IMR-90 (cell line): ENCODE measurements at regions not wholly inside any gene's neighbourhood (a gene's known extent, or its start where the extent isn't known, plus 50 kb on each side); places are given as distances from the start of the nearest gene placed in this dataset.

Experiments used
- ATAC-seq: fragments of 200-7000 bp; cut with Tn5 transposase; 2 replicates; pipeline ENCODE4 v1.9.1; 2020; ENCODE audit warnings: low read depth, mild to moderate bottlenecking, moderate library complexity
- BruUV-seq: library from RNA; stranded (reverse); fragments of 400-500 nt; replicated peaks from 2 replicates; lab custom pipeline; 2021; lab: Mats Ljungman, UMichigan
- CTCF ChIA-PET: fragments of 300-600 bp; formaldehyde crosslinking; extraction: SDS; loops from one replicate; lab custom pipeline; 2021; ENCODE audit warnings: antibody characterized with exemption; lab: Yijun Ruan, JAX
- POLR2A ChIA-PET: fragments of 300-600 bp; sonication (Branson Sonifier 250); formaldehyde crosslinking; loops from one replicate; lab custom pipeline; 2022; ENCODE audit warnings: antibody characterized with exemption; ENCODE audit not compliant: unreplicated experiment; lab: Charles Lee
- DNase-seq: peaks from one replicate; pipeline ENCODE4 v3.0.0; 2013
- H2AFZ ChIP-seq: replicated peaks from 2 replicates; pipeline ENCODE3; 2013; ENCODE audit warnings: low read length, mild to moderate bottlenecking; ENCODE audit not compliant: poor library complexity
- H2AK5ac ChIP-seq: 2 replicates; pipeline ENCODE4 v1.6.1; 2013; ENCODE audit warnings: low read depth, low read length, inconsistent platforms
- H2AK9ac ChIP-seq: replicated peaks from 2 replicates; pipeline ENCODE3; 2013; ENCODE audit warnings: mild to moderate bottlenecking, low read depth, low read length, moderate library complexity; ENCODE audit not compliant: poor library complexity
- H2BK120ac ChIP-seq: 2 replicates; pipeline ENCODE4 v1.6.1; 2013; ENCODE audit warnings: low read depth, low read length, inconsistent platforms
- H2BK15ac ChIP-seq: 3 replicates; pipeline ENCODE4 v1.6.1; 2013; ENCODE audit warnings: low read depth, low read length, inconsistent platforms
- H2BK20ac ChIP-seq: 2 replicates; pipeline ENCODE4 v1.6.1; 2013; ENCODE audit warnings: low read depth, mild to moderate bottlenecking, inconsistent platforms, low read length, moderate library complexity
- H2BK5ac ChIP-seq: 2 replicates; pipeline ENCODE4 v1.6.1; 2013; ENCODE audit warnings: mild to moderate bottlenecking, low read depth, low read length, inconsistent platforms; ENCODE audit not compliant: poor library complexity, severe bottlenecking
- H3K14ac ChIP-seq: replicated peaks from 2 replicates; pipeline ENCODE4 v1.6.1; 2013; ENCODE audit warnings: low read depth, low read length, inconsistent platforms
- H3K18ac ChIP-seq: 2 replicates; pipeline ENCODE4 v1.6.1; 2013; ENCODE audit warnings: low read depth, low read length, control low read depth
- H3K23ac ChIP-seq: 2 replicates; pipeline ENCODE4 v1.6.1; 2013; ENCODE audit warnings: low read depth, low read length, inconsistent platforms
- H3K27ac ChIP-seq: 2 replicates; pipeline ENCODE4 v1.5.1; 2013; ENCODE audit warnings: mild to moderate bottlenecking, control low read depth, low read length; ENCODE audit not compliant: insufficient read depth
- H3K27me3 ChIP-seq: 2 replicates; pipeline ENCODE4 v1.6.1; 2013; ENCODE audit warnings: low read length; ENCODE audit not compliant: control insufficient read depth, insufficient read depth
- H3K36me3 ChIP-seq: 2 replicates; pipeline ENCODE4 v1.6.1; 2013; ENCODE audit warnings: low read length, mixed read lengths; ENCODE audit not compliant: control insufficient read depth, insufficient read depth
- H3K4ac ChIP-seq: 2 replicates; pipeline ENCODE4 v1.6.1; 2013; ENCODE audit warnings: low read depth, low read length, inconsistent platforms
- H3K4me1 ChIP-seq: 2 replicates; pipeline ENCODE4 v1.6.1; 2013; ENCODE audit warnings: low read length, mixed read lengths; ENCODE audit not compliant: control insufficient read depth, insufficient read depth
- H3K4me2 ChIP-seq: 2 replicates; pipeline ENCODE4 v1.6.1; 2013; ENCODE audit warnings: low read depth, mild to moderate bottlenecking, control low read depth, low read length, moderate library complexity
- H3K4me3 ChIP-seq: 2 replicates; pipeline ENCODE4 v1.5.1; 2013; ENCODE audit warnings: low read depth, mild to moderate bottlenecking, control low read depth, low read length, moderate library complexity; ENCODE audit not compliant: insufficient read depth
- H3K56ac ChIP-seq: 2 replicates; pipeline ENCODE4 v1.6.1; 2013; ENCODE audit warnings: low read length, inconsistent platforms; ENCODE audit not compliant: insufficient read depth; ENCODE audit errors: extremely low read depth
- H3K79me1 ChIP-seq, 2 experiments: 2 replicates each; pipeline ENCODE4 v1.6.1; 2013; ENCODE audit warnings: low read length in 2 of 2, inconsistent platforms in 1 of 2, low read depth in 1 of 2
- H3K9ac ChIP-seq: 2 replicates; pipeline ENCODE4 v1.6.1; 2013; ENCODE audit warnings: low read depth, low read length, control low read depth
- H3K9me1 ChIP-seq: 2 replicates; pipeline ENCODE4 v1.6.1; 2013; ENCODE audit warnings: low read length, inconsistent platforms; ENCODE audit not compliant: insufficient read depth
- H3K9me3 ChIP-seq: 2 replicates; pipeline ENCODE4 v1.6.1; 2013; ENCODE audit warnings: low read length; ENCODE audit not compliant: control insufficient read depth, insufficient read depth
- H4K20me1 ChIP-seq: 2 replicates; pipeline ENCODE4 v1.6.1; 2013; ENCODE audit warnings: low read length, inconsistent platforms; ENCODE audit not compliant: insufficient read depth
- H4K5ac ChIP-seq: 2 replicates; pipeline ENCODE4 v1.6.1; 2013; ENCODE audit warnings: mild to moderate bottlenecking, low read depth, low read length, control low read depth
- H4K8ac ChIP-seq, 2 experiments: 2 replicates each; pipeline ENCODE4 v1.6.1; 2013; ENCODE audit warnings: low read depth in 2 of 2, low read length in 2 of 2, control low read depth in 1 of 2, inconsistent platforms in 1 of 2
- H4K91ac ChIP-seq: 2 replicates; pipeline ENCODE4 v1.6.1; 2013; ENCODE audit warnings: low read depth, low read length, inconsistent platforms; ENCODE audit not compliant: insufficient read depth
- BHLHE40 ChIP-seq: fragments of 150-350 bp; IDR thresholded peaks from 2 replicates; pipeline ENCODE4 v1.6.1; 2016; ENCODE audit warnings: mild to moderate bottlenecking, low read depth, low read length
- CEBPB ChIP-seq: IDR thresholded peaks from 2 replicates; pipeline ENCODE4 v1.6.1; 2012; ENCODE audit warnings: low read depth, low read length, improper control_type of control experiment
- CHD1 ChIP-seq: IDR thresholded peaks from 2 replicates; pipeline ENCODE4 v1.6.1; 2012; ENCODE audit warnings: low read depth, low read length, improper control_type of control experiment
- ELK1 ChIP-seq: fragments of 150-350 bp; IDR thresholded peaks from 2 replicates; pipeline ENCODE4 v1.6.1; 2016; ENCODE audit warnings: low read depth, mild to moderate bottlenecking, low read length, moderate library complexity, borderline replicate concordance
- FOS ChIP-seq: fragments of 150-350 bp; IDR thresholded peaks from 2 replicates; pipeline ENCODE4 v1.6.1; 2016; ENCODE audit warnings: low read depth, low read length
- MXI1 ChIP-seq: IDR thresholded peaks from 2 replicates; pipeline ENCODE4 v1.6.1; 2012; ENCODE audit warnings: low read depth, mild to moderate bottlenecking, low read length, moderate library complexity, borderline replicate concordance
- RCOR1 ChIP-seq: IDR thresholded peaks from 2 replicates; pipeline ENCODE4 v1.6.1; 2012; ENCODE audit warnings: mild to moderate bottlenecking, low read length, improper control_type of control experiment; ENCODE audit not compliant: insufficient replicate concordance
- RFX5 ChIP-seq: IDR thresholded peaks from 2 replicates; pipeline ENCODE4 v1.8.0; 2012; ENCODE audit warnings: low read depth, mild to moderate bottlenecking, low read length, moderate library complexity
- SMC3 ChIP-seq: fragments of 150-350 bp; IDR thresholded peaks from 2 replicates; pipeline ENCODE4 v1.6.1; 2016; ENCODE audit warnings: low read depth, mild to moderate bottlenecking, antibody characterized with exemption, low read length, moderate library complexity
- USF2 ChIP-seq: fragments of 150-350 bp; IDR thresholded peaks from 2 replicates; pipeline ENCODE4 v1.6.1; 2017; ENCODE audit warnings: mild to moderate bottlenecking, antibody characterized with exemption, low read length, low read depth
- WGBS, 2 experiments: methylation state at CpG; one replicate each; pipeline versions ENCODE4 v1.1.5 to v1.1.7; 2013; ENCODE audit warnings: missing lambda C conversion rate in 2 of 2; ENCODE audit not compliant: insufficient read length in 1 of 2; ENCODE audit errors: extremely low coverage in 2 of 2; 5-methylcytosine and 5-hydroxymethylcytosine counted together
- dilution Hi-C: fragments of 300-500 bp; cut with HindIII; formaldehyde crosslinking; loops from one replicate; pipeline ENCODE4 v1.14.3; 2018; ENCODE audit warnings: low sequenced_read_pairs; ENCODE audit not compliant: unreplicated experiment
- in situ Hi-C: fragments of 300-500 bp; cut with MboI; formaldehyde crosslinking; loops from 3 replicates; pipeline ENCODE4 v1.14.3; 2019; ENCODE audit warnings: low sequenced_read_pairs, inconsistent platforms, mixed read lengths
- intact Hi-C: fragments of 100-400 bp; cut with micrococcal nuclease; formaldehyde crosslinking; loops from 2 replicates; pipeline ENCODE4 v1.10.0; 2022

- Histone ChIP-seq H3K4me3 (no peak overlapping the region), H3K27me3 (no peaks in the 10 kb centered on the region), H2AK9ac (no peak overlapping the region), H3K4ac (no peak overlapping the region), H3K56ac (no peak overlapping the region), H2AFZ (no peak overlapping the region), H2BK120ac (no peak overlapping the region), H2AK5ac (no peak overlapping the region), H3K9ac (no peak overlapping the region), H2BK5ac (no peak overlapping the region), H3K9me1 (no peaks in the 10 kb centered on the region), H2BK20ac (no peak overlapping the region), H4K20me1 (no peaks in the 10 kb centered on the region), H4K91ac (no peak overlapping the region), H3K23ac (no peak overlapping the region), H3K36me3 (no peaks in the 10 kb centered on the region), H3K18ac (no peak overlapping the region), H3K14ac (no peak overlapping the region), H3K9me3 (no peaks in the 10 kb centered on the region), H4K5ac (no peak overlapping the region), H3K79me1 (no peaks in the 10 kb centered on the region), H4K8ac (no peak overlapping the region), H2BK15ac (no peak overlapping the region), H3K4me2 (no peak overlapping the region), H3K27ac (no peak overlapping the region), H3K4me1 (no peaks in the 10 kb centered on the region)
- ChIA-PET POLR2A (no interaction called here), CTCF (no interaction called here)
- ATAC-seq: no peak
- TF ChIP-seq RFX5 (no peak), BHLHE40 (no peak), ELK1 (no peak), MXI1 (no peak), CHD1 (no peak), CEBPB (no peak), FOS (no peak), SMC3 (no peak), RCOR1 (no peak), USF2 (no peak)
- DNase-seq: no peak
- no TSS peak for BruUV-seq
- 57 to 100% methylated on average over 1 of the region's 3 CpGs for WGBS, 2 experiments
- in situ Hi-C loops: no loop called here
- dilution Hi-C loops: no loop called here
- intact Hi-C loops: no loop called here
Measured at GRCh38 chr2:195021711-195022507, 635.1 kb upstream of the SLC39A10 start.
